HG03045 (cell line): ENCODE measurements at regions not wholly inside any gene's neighbourhood (a gene's known extent, or its start where the extent isn't known, plus 50 kb on each side); places are given as distances from the start of the nearest gene placed in this dataset.
"Not testable (repeated sequence)": the region's sequence is repeated elsewhere in the genome, so short reads cannot be mapped to it uniquely, and the experiment has no call there.

Experiments
- ATAC-seq: cut with Tn5 transposase; IDR thresholded peaks from one replicate; pipeline ENCODE4 v1.9.1; 2021; ENCODE audit warnings: mild to moderate bottlenecking, moderate library complexity; ENCODE audit not compliant: unreplicated experiment

DNA sequence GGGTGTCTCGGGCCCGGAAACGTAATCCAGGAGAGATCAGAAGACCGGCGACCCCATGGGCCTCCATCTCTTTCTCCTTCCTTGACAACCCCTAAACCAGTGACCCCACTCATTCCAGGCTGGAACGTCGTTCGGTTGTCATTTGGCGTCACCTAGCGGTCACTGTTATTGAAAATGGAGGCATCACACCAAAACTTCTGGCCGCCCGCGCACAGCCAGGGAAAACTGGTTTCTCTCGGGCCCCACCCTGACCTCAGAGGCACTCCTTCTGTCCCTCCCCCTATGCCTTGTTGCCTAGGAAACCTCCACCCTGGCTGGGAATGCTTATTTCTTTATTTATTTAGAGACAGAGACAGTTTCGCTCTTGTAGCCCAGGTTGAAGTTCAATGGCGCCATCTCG is 2327.3 kb upstream of the TPTE start:
- peak; percentile 58 for ATAC-seq

DNA sequence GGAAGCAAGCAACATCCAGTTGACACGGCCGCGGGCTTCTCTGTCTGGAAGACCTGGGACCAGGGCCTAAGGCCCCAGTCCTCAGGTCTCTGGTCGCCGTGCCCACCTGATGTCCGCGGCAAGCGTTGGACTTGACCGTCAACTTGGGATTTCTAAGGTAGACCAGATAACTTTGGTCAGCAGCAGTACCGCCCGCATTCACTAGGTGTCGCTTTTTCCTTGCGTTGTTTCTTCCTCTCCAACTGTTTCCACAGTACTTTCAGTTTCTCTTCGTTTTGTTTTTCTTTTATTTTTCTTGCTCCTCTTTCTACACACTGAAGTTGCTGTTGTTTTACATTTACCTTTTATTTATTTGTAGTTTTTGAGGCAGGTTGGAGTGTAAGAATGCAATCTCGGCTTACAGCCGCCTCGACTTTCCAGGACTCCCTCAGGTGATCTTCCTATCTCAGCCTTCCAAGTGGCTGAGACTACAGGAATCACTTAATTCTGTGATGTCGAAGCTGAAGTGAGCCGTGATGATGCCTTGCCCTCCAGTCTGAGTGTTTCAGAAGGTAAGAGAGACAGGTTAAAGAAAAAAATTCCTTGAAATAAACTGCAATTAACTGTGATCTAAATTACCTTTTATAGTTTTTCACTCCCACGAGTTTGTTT is 2323.9 kb upstream of the TPTE start:
- not testable (repeated sequence) for ATAC-seq

DNA sequence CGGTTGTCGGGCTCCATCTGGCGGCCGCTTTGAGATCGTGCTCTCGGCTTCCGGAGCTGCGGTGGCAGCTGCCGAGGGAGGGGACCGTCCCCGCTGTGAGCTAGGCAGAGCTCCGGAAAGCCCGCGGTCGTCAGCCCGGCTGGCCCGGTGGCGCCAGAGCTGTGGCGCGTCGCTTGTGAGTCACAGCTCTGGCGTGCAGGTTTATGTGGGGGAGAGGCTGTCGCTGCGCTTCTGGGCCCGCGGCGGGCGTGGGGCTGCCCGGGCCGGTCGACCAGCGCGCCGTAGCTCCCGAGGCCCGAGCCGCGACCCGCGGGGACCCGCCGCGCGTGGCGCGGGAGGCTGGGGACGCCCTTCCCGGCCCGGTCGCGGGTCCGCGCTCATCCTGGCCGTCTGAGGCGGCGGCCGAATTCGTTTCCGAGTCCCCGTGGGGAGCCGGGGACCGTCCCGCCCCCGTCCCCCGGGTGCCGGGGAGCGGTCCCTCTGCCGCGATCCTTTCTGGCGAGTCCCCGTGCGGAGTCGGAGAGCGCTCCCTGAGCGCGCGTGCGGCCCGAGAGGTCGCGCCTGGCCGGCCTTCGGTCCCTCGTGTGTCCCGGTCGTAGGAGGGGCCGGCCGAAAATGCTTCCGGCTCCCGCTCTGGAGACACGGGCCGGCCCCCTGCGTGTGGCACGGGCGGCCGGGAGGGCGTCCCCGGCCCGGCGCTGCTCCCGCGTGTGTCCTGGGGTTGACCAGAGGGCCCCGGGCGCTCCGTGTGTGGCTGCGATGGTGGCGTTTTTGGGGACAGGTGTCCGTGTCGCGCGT is 2316.1 kb upstream of the TPTE start:
- ATAC-seq: not testable (repeated sequence)

DNA sequence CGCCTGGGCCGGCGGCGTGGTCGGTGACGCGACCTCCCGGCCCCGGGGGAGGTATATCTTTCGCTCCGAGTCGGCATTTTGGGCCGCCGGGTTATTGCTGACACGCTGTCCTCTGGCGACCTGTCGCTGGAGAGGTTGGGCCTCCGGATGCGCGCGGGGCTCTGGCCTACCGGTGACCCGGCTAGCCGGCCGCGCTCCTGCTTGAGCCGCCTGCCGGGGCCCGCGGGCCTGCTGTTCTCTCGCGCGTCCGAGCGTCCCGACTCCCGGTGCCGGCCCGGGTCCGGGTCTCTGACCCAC is 2315.5 kb upstream of the TPTE start:
- ATAC-seq: not testable (repeated sequence)

DNA sequence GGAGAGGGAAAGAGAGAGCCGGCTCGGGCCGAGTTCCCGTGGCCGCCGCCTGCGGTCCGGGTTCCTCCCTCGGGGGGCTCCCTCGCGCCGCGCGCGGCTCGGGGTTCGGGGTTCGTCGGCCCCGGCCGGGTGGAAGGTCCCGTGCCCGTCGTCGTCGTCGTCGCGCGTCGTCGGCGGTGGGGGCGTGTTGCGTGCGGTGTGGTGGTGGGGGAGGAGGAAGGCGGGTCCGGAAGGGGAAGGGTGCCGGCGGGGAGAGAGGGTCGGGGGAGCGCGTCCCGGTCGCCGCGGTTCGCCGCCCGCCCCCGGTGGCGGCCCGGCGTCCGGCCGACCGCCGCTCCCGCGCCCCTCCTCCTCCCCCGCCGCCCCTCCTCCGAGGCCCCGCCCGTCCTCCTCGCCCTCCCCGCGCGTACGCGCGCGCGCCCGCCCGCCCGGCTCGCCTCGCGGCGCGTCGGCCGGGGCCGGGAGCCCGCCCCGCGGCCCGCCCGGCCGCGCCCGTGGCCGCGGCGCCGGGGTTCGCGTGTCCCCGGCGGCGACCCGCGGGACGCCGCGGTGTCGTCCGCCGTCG is 2308.3 kb upstream of the TPTE start:
- peak; percentile 74 for ATAC-seq

DNA sequence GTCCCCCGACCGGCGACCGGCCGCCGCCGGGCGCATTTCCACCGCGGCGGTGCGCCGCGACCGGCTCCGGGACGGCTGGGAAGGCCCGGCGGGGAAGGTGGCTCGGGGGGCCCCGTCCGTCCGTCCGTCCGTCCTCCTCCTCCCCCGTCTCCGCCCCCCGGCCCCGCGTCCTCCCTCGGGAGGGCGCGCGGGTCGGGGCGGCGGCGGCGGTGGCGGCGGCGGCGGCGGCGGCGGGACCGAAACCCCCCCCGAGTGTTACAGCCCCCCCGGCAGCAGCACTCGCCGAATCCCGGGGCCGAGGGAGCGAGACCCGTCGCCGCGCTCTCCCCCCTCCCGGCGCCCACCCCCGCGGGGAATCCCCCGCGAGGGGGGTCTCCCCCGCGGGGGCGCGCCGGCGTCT is 2306.8 kb upstream of the TPTE start:
- not testable (repeated sequence) for ATAC-seq

DNA sequence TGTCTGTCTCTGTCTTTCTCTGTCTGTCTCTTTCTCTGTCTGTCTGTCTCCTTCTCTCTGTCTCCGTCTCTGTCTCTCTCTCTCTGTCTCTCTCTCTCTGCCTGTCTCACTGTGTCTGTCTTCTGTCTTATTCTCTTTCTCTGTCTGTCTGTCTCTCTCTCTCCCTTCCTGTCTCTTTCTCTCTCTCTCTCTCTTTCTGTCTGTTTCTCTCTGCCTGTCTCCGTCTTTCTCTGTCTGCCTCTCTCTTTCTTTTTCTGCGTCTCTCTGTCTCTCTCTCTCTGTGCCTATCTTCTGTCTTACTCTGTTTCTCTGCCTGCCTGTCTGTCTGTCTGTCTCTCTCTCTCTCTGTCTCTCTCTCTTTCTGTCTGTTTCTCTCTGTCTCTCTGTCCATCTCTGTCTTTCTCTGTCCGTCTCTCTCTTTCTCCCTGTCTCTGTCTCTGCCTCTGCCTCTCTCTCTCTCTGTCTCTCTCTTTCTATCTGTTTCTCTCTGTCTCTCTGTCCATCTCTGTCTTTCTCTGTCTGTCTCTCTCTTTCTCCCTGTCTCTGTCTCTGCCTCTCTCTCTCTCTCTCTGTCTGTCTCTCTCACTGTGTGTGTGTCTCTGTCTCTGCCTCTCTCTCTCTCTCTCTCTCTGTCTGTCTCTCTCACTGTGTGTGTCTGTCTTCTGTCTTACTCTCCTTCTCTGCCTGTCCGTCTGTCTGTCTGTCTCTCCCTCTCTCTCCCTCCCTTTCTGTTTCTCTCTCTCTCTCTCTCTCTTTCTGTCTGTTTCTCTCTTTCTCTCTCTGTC is 2291.8 kb upstream of the TPTE start:
- ATAC-seq: peak; percentile 31

DNA sequence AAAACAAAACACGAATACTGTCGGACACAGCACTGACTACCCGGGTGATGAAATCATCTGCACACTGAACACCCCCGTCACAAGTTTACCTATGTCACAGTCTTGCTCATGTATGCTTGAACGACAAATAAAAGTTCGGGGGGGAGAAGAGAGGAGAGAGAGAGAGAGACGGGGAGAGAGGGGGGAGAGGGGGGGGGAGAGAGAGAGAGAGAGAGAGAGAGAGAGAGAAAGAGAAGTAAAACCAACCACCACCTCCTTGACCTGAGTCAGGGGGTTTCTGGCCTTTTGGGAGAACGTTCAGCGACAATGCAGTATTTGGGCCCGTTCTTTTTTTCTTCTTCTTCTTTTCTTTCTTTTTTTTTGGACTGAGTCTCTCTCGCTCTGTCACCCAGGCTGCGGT is 2290.1 kb upstream of the TPTE start:
- not testable (repeated sequence) for ATAC-seq

DNA sequence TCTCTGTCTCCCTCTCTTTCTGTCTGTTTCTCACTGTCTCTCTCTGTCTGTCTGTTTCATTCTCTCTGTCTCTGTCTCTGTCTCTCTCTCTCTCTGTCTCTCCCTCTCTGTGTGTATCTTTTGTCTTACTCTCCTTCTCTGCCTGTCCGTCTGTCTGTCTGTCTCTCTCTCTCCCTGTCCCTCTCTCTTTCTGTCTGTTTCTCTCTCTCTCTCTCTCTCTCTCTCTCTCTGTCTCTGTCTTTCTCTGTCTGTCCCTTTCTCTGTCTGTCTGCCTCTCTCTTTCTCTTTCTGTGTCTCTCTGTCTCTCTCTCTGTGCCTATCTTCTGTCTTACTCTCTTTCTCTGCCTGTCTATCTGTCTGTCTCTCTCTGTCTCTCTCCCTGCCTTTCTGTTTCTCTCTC is 2288.4 kb upstream of the TPTE start:
- ATAC-seq: not testable (repeated sequence)

DNA sequence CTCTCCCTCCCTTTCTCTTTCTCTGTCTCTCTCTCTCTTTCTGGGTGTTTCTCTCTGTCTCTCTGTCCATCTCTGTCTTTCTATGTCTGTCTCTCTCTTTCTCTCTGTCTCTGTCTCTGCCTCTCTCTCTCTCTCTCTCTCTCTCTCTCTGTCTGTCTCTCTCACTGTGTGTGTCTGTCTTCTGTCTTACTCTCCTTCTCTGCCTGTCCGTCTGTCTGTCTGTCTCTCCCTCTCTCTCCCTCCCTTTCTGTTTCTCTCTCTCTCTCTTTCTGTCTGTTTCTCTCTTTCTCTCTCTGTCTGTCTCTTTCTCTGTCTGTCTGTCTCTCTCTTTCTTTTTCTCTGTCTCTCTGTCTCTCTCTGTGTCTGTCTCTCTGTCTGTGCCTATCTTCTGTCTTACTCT is 2287.3 kb upstream of the TPTE start:
- not testable (repeated sequence) for ATAC-seq

DNA sequence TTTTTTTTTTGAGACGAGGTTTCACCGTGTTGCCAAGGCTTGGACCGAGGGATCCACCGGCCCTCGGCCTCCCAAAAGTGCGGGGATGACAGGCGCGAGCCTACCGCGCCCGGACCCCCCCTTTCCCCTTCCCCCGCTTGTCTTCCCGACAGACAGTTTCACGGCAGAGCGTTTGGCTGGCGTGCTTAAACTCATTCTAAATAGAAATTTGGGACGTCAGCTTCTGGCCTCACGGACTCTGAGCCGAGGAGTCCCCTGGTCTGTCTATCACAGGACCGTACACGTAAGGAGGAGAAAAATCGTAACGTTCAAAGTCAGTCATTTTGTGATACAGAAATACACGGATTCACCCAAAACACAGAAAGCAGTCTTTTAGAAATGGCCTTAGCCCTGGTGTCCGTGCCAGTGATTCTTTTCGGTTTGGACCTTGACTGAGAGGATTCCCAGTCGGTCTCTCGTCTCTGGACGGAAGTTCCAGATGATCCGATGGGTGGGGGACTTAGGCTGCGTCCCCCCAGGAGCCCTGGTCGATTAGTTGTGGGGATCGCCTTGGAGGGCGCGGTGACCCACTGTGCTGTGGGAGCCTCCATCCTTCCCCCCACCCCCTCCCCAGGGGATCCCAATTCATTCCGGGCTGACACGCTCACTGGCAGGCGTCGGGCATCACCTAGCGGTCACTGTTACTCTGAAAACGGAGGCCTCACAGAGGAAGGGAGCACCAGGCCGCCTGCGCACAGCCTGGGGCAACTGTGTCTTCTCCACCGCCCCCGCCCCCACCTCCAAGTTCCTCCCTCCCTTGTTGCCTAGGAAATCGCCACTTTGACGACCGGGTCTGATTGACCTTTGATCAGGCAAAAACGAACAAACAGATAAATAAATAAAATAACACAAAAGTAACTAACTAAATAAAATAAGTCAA is 2276.4 kb upstream of the TPTE start:
- peak; percentile 50 for ATAC-seq

DNA sequence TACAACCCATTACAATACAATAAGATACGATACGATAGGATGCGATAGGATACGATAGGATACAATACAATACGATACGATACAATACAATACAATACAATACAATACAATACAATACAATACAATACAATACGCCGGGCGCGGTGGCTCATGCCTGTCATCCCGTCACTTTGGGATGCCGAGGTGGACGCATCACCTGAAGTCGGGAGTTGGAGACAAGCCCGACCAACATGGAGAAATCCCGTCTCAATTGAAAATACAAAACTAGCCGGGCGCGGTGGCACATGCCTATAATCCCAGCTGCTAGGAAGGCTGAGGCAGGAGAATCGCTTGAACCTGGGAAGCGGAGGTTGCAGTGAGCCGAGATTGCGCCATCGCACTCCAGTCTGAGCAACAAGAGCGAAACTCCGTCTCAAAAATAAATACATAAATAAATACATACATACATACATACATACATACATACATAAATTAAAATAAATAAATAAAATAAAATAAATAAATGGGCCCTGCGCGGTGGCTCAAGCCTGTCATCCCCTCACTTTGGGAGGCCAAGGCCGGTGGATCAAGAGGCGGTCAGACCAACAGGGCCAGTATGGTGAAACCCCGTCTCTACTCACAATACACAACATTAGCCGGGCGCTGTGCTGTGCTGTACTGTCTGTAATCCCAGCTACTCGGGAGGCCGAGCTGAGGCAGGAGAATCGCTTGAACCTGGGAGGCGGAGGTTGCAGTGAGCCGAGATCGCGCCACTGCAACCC is 2275.6 kb upstream of the TPTE start:
- ATAC-seq: peak; percentile 74

DNA sequence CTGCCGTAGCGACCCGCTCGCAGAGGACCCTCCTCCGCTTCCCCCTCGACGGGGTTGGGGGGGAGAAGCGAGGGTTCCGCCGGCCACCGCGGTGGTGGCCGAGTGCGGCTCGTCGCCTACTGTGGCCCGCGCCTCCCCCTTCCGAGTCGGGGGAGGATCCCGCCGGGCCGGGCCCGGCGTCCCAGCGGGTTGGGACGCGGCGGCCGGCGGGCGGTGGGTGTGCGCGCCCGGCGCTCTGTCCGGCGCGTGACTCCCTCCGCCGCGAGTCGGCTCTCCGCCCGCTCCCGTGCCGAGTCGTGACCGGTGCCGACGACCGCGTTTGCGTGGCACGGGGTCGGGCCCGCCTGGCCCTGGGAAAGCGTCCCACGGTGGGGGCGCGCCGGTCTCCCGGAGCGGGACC is 2269.7 kb upstream of the TPTE start:
- not testable (repeated sequence) for ATAC-seq

DNA sequence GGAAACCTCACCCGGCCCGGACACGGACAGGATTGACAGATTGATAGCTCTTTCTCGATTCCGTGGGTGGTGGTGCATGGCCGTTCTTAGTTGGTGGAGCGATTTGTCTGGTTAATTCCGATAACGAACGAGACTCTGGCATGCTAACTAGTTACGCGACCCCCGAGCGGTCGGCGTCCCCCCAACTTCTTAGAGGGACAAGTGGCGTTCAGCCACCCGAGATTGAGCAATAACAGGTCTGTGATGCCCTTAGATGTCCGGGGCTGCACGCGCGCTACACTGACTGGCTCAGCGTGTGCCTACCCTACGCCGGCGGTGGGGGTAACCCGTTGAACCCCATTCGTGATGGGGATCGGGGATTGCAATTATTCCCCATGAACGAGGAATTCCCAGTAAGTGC is 2266.3 kb upstream of the TPTE start:
- ATAC-seq: not testable (repeated sequence)

DNA sequence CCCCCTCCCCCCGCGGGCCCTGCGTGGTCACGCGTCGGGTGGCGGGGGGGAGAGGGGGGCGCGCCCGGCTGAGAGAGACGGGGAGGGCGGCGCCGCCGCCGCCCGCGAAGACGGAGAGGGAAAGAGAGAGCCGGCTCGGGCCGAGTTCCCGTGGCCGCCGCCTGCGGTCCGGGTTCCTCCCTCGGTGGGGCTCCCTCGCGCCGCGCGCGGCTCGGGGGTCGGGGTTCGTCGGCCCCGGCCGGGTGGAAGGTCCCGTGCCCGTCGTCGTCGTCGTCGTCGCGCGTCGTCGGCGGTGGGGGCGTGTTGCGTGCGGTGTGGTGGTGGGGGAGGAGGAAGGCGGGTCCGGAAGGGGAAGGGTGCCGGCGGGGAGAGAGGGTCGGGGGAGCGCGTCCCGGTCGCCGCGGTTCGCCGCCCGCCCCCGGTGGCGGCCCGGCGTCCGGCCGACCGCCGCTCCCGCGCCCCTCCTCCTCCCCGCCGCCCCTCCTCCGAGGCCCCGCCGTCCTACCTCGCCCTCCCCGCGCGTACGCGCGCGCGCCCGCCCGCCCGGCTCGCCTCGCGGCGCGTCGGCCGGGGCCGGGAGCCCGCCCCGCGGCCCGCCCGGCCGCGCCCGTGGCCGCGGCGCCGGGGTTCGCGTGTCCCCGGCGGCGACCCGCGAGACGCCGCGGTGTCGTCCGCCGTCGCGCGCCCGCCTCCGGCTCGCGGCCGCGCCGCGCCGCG is 2264.1 kb upstream of the TPTE start:
- ATAC-seq: not testable (repeated sequence)

DNA sequence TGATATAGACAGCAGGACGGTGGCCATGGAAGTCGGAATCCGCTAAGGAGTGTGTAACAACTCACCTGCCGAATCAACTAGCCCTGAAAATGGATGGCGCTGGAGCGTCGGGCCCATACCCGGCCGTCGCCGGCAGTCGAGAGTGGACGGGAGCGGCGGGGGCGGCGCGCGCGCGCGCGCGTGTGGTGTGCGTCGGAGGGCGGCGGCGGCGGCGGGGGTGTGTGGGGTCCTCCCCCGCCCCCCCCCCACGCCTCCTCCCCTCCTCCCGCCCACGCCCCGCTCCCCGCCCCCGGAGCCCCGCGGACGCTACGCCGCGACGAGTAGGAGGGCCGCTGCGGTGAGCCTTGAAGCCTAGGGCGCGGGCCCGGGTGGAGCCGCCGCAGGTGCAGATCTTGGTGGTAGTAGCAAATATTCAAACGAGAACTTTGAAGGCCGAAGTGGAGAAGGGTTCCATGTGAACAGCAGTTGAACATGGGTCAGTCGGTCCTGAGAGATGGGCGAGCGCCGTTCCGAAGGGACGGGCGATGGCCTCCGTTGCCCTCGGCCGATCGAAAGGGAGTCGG is 2261.2 kb upstream of the TPTE start:
- not testable (repeated sequence) for ATAC-seq
